ENCODE measurements at regions not wholly inside any gene's neighbourhood (a gene's known extent, or its start where the extent isn't known, plus 50 kb on each side); places are given as distances from the start of the nearest gene placed in this dataset.

GRCh38 chr4:123671636-123672404 is 275.2 kb downstream of the SPRY1 start:
- Mint-ChIP-seq H3K4me3 (no peak overlapping the region), H3K27ac (no peak overlapping the region), H3K4me1 (ENCODE audit: unreplicated experiment) (peaks cover 6% of the 10 kb centered on the region), H3K27me3 (no peaks in the 10 kb centered on the region), H3K9me3 (peaks cover 3% of the 10 kb centered on the region), H3K36me3 (no peaks in the 10 kb centered on the region)
- TF ChIP-seq, protein P1, sequence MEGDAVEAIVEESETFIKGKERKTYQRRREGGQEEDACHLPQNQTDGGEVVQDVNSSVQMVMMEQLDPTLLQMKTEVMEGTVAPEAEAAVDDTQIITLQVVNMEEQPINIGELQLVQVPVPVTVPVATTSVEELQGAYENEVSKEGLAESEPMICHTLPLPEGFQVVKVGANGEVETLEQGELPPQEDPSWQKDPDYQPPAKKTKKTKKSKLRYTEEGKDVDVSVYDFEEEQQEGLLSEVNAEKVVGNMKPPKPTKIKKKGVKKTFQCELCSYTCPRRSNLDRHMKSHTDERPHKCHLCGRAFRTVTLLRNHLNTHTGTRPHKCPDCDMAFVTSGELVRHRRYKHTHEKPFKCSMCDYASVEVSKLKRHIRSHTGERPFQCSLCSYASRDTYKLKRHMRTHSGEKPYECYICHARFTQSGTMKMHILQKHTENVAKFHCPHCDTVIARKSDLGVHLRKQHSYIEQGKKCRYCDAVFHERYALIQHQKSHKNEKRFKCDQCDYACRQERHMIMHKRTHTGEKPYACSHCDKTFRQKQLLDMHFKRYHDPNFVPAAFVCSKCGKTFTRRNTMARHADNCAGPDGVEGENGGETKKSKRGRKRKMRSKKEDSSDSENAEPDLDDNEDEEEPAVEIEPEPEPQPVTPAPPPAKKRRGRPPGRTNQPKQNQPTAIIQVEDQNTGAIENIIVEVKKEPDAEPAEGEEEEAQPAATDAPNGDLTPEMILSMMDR (conservative IDR thresholded peaks at IDR 0.05), result no peak
- DNase-seq (ENCODE audit: extremely low spot score, unreplicated experiment), result no peak

DNA sequence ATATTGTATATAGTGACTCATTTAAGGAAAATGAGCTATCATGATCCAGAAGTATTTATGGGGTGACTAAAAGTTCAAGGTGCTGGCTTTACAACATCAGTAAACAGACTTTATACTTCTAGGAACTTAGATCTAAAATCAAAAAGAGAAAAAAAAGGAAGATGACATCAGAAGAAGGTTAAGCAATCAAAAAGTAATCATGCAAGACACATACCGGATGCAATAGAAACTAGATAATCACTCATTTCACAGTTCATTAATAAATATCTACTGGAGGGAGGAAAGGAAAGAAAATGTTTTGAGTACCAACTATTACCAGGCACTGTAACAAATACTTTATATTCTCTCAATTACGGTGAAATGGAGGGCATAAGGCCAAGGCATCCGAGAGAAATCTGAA is 276.4 kb downstream of the SPRY1 start:
- Mint-ChIP-seq H3K9me3 (peaks cover 3% of the 10 kb centered on the region), H3K27ac (no peak overlapping the region), H3K27me3 (no peaks in the 10 kb centered on the region), H3K4me1 (ENCODE audit: unreplicated experiment) (peaks cover 6% of the 10 kb centered on the region), H3K36me3 (no peaks in the 10 kb centered on the region), H3K4me3 (no peak overlapping the region)
- DNase-seq (ENCODE audit: extremely low spot score, unreplicated experiment), result no peak
- TF ChIP-seq, protein P1 (conservative IDR thresholded peaks at IDR 0.05), result no peak

DNA sequence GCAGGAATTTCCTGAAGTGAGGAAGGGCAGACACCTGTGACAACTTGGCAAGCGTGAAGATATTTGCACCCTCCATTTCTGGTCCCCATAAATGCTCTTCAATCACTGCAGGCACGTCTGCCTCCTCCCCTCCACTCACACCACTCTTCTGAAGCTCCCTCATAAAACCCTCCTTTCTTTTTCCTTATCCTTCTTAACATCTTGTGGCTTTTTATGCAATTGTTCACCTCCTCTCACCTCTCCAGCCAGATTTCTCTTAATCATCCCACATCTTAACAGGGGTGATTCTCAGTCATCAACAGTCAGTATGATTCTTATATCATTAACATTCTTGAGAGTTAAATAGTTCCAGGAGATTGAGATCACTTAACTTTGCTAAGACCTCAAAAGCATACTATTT is 277.4 kb downstream of the SPRY1 start:
- Mint-ChIP-seq H3K36me3 (no peaks in the 10 kb centered on the region), H3K27me3 (no peaks in the 10 kb centered on the region), H3K4me3 (no peak overlapping the region), H3K4me1 (ENCODE audit: unreplicated experiment) (peaks cover 6% of the 10 kb centered on the region), H3K9me3 (no peaks in the 10 kb centered on the region), H3K27ac (no peak overlapping the region)
- no peak for DNase-seq (ENCODE audit: extremely low spot score, unreplicated experiment)
- TF ChIP-seq, protein P1 (conservative IDR thresholded peaks at IDR 0.05), result no peak

DNA sequence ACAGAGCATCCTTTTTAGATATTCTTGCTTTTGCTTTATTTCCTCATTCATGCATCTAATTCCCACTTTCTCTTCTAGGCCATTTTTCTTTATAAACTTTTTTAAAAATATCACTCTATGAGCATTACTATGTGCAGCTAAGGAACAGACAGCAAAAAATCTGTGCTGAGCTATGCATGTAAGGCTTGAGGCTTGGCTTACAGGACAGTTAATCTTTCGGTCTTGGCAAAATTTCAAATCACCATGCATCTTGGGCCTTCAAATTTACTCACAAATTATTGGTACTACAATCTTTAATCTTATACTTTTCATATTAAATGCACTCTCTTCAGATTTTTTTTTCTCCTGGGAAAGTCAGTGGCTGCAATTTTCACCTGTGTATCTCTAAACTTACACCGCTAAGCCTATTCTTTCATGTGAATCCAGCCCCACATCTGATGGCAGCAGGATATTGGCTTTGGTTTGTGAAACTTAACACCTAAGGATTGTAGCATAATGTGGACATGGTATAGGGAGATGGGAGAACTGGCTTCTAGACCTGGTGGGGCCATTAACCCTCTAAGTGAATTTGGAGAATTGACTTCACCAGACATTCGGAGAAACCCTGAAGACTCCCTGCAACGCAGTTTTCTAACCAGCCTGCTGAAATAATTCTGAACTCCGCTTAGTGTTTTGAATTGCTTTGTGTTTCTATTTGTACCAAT is 278.3 kb downstream of the SPRY1 start:
- no peak overlapping the region for H3K27ac Mint-ChIP-seq

DNA sequence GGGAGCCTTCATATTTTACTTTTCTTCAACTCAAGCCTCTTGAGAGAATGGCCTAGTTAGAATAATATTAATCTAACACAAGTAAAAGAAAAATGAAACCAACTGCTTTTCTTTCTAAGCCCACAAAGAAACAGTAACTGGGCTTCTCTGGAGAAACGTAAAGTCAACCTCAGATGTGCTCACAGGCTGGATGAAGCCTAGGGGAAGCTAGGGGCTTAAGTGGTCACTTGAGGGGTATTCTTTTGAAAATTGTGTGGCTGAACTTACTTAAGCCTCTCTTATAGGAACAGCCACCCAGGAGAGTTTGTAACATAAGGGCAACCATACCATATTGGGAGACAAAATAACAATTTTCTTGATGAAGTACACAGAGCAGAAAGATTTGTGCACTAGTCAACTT is 279.0 kb downstream of the SPRY1 start:
- DNase-seq (ENCODE audit: extremely low spot score, unreplicated experiment), result no peak
- no peak overlapping the region for H3K27ac Mint-ChIP-seq
- TF ChIP-seq, protein P1 (conservative IDR thresholded peaks at IDR 0.05), result no peak
- no peak overlapping the region for H3K4me3 Mint-ChIP-seq
- H3K27me3 Mint-ChIP-seq, result no peaks in the 10 kb centered on the region
- no peaks in the 10 kb centered on the region for H3K9me3 Mint-ChIP-seq
- peaks cover 6% of the 10 kb centered on the region for H3K4me1 Mint-ChIP-seq (ENCODE audit: unreplicated experiment)
- H3K36me3 Mint-ChIP-seq, result no peaks in the 10 kb centered on the region

More for the DNA sequence above, 278.3 kb downstream of the SPRY1 start:
- TF ChIP-seq, protein P1 (conservative IDR thresholded peaks at IDR 0.05), result no peak
- no peaks in the 10 kb centered on the region for H3K27me3 Mint-ChIP-seq
- no peaks in the 10 kb centered on the region for H3K9me3 Mint-ChIP-seq
- no peak for DNase-seq (ENCODE audit: extremely low spot score, unreplicated experiment)
- H3K36me3 Mint-ChIP-seq, result no peaks in the 10 kb centered on the region
- no peak overlapping the region for H3K4me3 Mint-ChIP-seq
- peaks cover 6% of the 10 kb centered on the region for H3K4me1 Mint-ChIP-seq (ENCODE audit: unreplicated experiment)
